EH (cell line): ENCODE measurements at regions not wholly inside any gene's neighbourhood (a gene's known extent, or its start where the extent isn't known, plus 50 kb on each side); places are given as distances from the start of the nearest gene placed in this dataset.

ENCODE experiments used
- DNase-seq: peaks from one replicate; pipeline ENCODE4 v3.0.0-alpha.2; 2015; ENCODE audit warnings: low read depth

GRCh38 chr18:28837100-28837499 is 660.2 kb upstream of the CDH2 start:
- no peak for DNase-seq

- DNase-seq = peak; percentile 58
Observed at GRCh38 chr18:28834889-28835288, 658.0 kb upstream of the CDH2 start.

- DNase-seq = no peak
Observed at GRCh38 chr18:28831908-28832307, 655.0 kb upstream of the CDH2 start.

DNA sequence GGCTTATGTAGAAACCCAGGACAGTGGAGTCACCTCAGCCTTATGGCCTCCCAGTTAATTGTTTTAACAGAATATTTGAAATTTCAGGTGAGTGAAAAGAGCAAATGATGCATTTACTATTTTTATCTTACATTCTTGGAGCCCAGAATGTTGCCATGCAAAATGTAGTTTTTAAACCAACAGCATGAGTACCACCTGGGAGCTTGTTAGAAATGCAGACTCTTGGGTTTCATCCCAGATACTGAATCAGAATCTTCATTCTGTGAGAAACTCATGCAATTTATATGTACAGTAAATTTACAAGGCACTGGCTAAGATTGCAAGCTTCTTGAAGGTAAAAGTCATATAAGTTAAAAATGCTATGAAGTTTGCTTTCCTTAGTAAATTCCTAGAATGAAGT is 654.5 kb upstream of the CDH2 start:
- DNase-seq = peak; percentile 9

GRCh38 chr18:28826107-28826506 is 649.2 kb upstream of the CDH2 start:
- no peak for DNase-seq

DNA sequence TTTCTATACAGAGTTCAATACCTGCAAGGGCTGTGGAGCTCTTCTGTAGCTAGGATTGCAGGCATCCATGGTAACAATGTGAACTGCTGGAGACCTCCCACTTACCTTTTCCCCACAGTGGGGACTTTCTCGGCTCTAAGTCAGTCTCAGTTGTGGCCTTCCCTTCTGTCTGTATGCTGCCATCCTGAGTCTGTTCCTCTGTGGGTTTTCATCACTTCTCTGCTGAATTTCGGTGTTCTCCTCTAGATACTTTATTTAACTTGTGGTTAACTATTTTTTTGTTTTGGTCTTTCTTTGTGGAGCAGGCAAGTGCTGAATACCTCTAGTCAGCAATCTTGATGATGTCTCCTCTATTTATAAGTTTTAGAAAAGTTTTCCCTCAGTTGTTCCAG is 647.2 kb upstream of the CDH2 start:
- DNase-seq = no peak

DNA sequence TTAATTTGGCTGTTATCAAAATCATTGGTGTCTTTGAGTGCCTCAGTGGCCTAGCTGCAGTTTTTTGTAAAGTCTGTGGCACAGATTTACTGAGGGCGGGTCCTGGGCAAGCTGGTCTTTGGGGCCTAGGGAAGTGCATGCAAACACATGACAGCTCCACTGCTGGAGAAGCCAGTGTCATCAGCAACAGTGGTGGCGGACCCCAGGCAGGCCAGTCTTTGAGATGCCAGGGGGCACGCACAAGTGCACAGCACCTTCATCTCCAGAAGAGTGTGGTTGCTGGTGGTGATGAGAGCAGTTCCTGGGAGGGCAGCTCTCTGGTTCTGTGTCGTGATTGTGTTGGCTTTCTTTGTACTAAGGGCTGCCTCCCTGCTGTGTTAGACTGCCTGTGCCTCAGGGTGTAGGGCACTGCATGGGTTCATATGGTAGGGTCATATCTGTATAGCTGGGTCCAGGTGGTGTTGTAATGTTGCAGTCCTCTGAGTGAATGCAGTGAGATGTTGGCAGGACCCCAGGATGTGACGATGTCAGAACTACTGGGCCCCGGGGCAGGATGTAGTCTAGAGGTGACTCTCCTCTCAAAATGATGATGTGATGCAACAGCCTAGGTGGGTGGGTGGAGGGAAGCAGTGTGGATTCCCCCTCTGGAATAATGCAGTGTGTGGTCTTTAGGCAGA is 646.7 kb upstream of the CDH2 start:
- no peak for DNase-seq

- no peak for DNase-seq
Observed at GRCh38 chr18:28820353-28820752, 643.4 kb upstream of the CDH2 start.

DNA sequence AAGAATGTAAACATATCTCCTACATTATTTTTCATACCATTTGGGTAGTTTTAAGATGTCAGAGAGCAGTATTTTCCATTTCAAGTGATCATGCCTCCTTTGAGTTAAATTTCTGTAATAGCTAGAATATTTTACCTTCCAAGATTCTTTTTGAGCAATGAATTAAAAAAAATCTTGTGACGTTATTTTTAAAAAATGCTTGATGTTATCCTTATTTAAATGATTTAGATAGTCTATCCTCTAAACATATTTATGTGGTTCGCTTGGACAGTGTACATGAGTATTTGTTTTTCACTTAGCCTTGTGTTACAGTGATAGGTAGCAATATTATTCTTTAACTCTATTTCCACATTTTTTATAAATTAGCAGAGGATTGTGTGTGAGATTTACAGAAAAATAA is 639.2 kb upstream of the CDH2 start:
- DNase-seq = no peak

GRCh38 chr18:28814365-28814764 is 637.4 kb upstream of the CDH2 start:
- no peak for DNase-seq

- no peak for DNase-seq
Observed at GRCh38 chr18:28808373-28808772, 631.4 kb upstream of the CDH2 start.

DNA sequence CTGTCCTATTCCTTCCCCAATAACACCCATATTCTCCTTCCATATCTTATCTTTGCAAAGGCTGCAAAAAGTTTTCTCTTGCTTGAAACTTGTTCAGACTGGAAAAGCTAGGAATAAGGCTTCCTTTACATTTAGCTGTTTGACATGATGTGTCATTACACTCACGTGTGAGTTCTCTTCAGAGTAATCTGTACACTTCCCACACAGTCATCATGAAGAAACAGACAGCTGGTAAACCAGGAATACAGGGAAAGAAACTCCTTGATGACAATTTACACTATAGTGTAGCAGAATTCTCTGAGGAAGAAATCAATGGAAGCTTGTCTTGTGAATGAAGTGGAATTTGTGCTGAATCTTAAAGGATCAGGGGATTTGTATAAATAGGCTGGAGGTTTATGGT is 628.6 kb upstream of the CDH2 start:
- DNase-seq = no peak

GRCh38 chr18:28804512-28805202 is 627.7 kb upstream of the CDH2 start:
- no peak for DNase-seq

- peak; percentile 72 for DNase-seq
Observed at GRCh38 chr18:28802546-28802945, 625.6 kb upstream of the CDH2 start.

GRCh38 chr18:28801876-28802275 is 624.9 kb upstream of the CDH2 start:
- DNase-seq = no peak

DNA sequence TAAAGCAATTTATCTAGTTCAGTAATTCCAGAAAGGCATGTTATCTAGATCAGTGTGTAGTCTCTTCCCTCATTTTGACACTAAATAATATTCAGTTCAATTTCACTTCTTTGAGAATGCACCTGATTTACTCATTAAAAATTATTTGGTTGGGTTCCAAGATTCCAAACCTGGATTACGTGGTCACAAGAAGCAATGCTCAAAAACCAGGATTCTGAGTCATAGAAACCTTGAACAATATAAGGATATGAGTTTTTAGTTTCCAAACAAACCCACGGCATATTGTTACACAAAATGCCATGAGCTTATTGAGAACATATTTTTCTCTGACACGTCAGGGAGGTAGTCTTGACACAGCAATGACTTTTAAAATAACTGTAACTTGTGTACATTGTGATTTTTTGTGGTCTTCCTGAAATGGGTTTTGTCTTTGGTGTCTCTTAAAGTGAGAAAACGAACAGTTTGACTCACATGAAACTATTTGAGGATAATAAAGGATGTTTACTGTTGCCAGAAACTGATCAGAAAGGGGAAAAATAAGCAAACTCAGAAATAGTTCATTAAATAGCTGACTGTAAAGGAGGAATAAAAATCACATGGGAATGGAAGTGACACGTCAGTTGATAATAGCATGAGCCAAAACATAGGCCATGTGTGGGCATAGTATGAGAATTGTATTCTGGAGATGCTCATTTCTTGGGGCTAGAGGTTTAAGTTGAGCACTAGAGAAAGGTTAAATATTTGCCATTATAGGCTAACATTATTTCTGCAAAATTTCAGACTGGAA is 617.7 kb upstream of the CDH2 start:
- DNase-seq = peak; percentile 35

- DNase-seq = no peak
Observed at GRCh38 chr18:28793901-28794300, 617.0 kb upstream of the CDH2 start.

- no peak for DNase-seq
Observed at GRCh38 chr18:28792404-28793086, 615.6 kb upstream of the CDH2 start.

DNA sequence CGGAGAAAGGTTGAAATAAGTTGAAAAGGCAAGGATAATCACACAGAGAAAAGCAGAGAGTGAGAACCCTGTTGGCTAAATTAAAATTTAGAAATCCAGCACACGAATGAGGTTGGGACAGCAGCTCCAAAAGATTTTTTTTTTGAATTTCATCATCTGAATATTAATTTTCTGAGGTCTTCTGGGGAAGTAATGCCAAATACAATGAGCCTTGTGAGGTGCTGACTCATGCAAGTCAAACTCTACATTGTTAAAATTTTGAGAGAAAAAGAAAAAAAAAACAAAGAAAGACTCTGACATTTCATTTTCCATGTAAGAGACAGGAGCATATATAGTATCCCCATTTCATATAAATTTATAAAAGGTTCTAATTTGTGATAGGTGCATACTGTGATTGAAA is 614.2 kb upstream of the CDH2 start:
- DNase-seq = no peak

- no peak for DNase-seq
Observed at GRCh38 chr18:28789502-28789901, 612.6 kb upstream of the CDH2 start.

DNA sequence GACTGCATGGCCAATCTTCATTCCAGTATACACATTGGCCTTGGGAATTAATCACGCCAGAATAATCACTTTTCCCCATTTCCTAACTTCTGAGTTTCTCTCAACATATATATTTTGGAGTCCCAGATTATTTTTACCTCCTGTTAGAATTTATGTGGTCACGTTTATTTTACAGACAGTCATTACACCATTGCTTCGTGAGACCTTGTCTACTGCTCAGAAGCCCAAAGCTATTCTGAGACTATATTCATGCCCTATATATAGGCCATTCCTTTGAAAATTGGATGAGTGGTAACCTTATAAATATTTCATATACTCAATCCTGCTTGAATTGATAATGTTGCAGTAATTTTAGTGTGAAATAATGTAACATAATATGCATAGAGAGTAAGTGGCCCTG is 610.0 kb upstream of the CDH2 start:
- peak; percentile 29 for DNase-seq

- DNase-seq = no peak
Observed at GRCh38 chr18:28781616-28782362, 604.9 kb upstream of the CDH2 start.
